K562 (cell line): ENCODE measurements at regions not wholly inside any gene's neighbourhood (a gene's known extent, or its start where the extent isn't known, plus 50 kb on each side); places are given as distances from the start of the nearest gene placed in this dataset.
"Not testable (repeated sequence)": the region's sequence is repeated elsewhere in the genome, so short reads cannot be mapped to it uniquely, and the experiment has no call there.

Source experiments
- BDP1 ChIP-seq: IDR thresholded peaks from 3 replicates; pipeline ENCODE4 v1.6.1; 2011; ENCODE audit not compliant: insufficient read length, insufficient read depth
- CBFA2T2 ChIP-seq: fragments of 450-650 bp; conservative IDR thresholded peaks from 2 replicates; pipeline ENCODE4 v1.6.1; 2017; ENCODE audit warnings: mild to moderate bottlenecking
- CBX5 ChIP-seq: IDR thresholded peaks from 2 replicates; pipeline ENCODE4 v1.6.1; 2014; ENCODE audit warnings: low read depth, borderline replicate concordance
- ETS2 ChIP-seq: IDR thresholded peaks from 2 replicates; pipeline ENCODE4 v1.6.1; 2016; ENCODE audit warnings: borderline replicate concordance, missing genetic modification characterization, mild to moderate bottlenecking, moderate library complexity, missing compliant biosample characterization; ENCODE audit not compliant: poor library complexity, severe bottlenecking
- HDAC3 ChIP-seq: fragments of 450-650 bp; IDR thresholded peaks from 2 replicates; pipeline ENCODE4 v1.6.1; 2018; ENCODE audit warnings: borderline replicate concordance, mild to moderate bottlenecking, moderate library complexity; ENCODE audit not compliant: partially characterized antibody
- SMAD1 ChIP-seq: fragments of 150-350 bp; IDR thresholded peaks from 2 replicates; pipeline ENCODE4 v1.6.1; 2014; ENCODE audit warnings: low read length, low read depth; ENCODE audit not compliant: partially characterized antibody
- TCF7 ChIP-seq: sonication (generic); IDR thresholded peaks from 2 replicates; pipeline ENCODE4 v1.6.1; 2016; ENCODE audit warnings: antibody characterized with exemption, borderline replicate concordance
- ZNF274 ChIP-seq: IDR thresholded peaks from 2 replicates; pipeline ENCODE4 v1.6.1; 2011; ENCODE audit warnings: low read depth, mild to moderate bottlenecking, low read length, moderate library complexity, borderline replicate concordance
- ZNF57 ChIP-seq: fragments of 450-650 bp; formaldehyde crosslinking; IDR thresholded peaks from 2 replicates; pipeline ENCODE4 v1.4.0; 2020; ENCODE audit warnings: mild to moderate bottlenecking, moderate library complexity
- ZNF589 ChIP-seq: fragments of 200-800 bp; sonication (Bioruptor generic); IDR thresholded peaks from 2 replicates; pipeline ENCODE4 v1.6.1; 2016; ENCODE audit warnings: low read depth, missing genetic modification characterization, missing compliant biosample characterization
- TF ChIP-seq, protein P1 (sequence below): sonication (generic); formaldehyde crosslinking; IDR thresholded peaks from 2 replicates; pipeline ENCODE4 v1.8.1; 2023; ENCODE audit warnings: mild to moderate bottlenecking, missing genetic modification reagents
- TF ChIP-seq, protein P2 (sequence below): sonication (generic); formaldehyde crosslinking; IDR thresholded peaks from 2 replicates; pipeline ENCODE4 v1.8.1; 2023; ENCODE audit warnings: mild to moderate bottlenecking, missing genetic modification reagents
- TF ChIP-seq, protein P3 (sequence below), 3 experiments: IDR thresholded peaks in 2 of 3; conservative IDR thresholded peaks in 1 of 3; 2 replicates each; pipeline ENCODE4 v1.5.1; 2011 to 2012; ENCODE audit warnings: low read length in 3 of 3, mild to moderate bottlenecking in 3 of 3, control low read depth in 2 of 3, improper control_type of control experiment in 1 of 3, inconsistent platforms in 1 of 3, low read depth in 1 of 3, mixed read lengths in 1 of 3, moderate library complexity in 1 of 3; ENCODE audit not compliant: insufficient read depth in 2 of 3
- TF ChIP-seq, protein P4 (sequence below): fragments of 450-650 bp; formaldehyde crosslinking; IDR thresholded peaks from 2 replicates; pipeline ENCODE4 v1.4.0; 2022; ENCODE audit warnings: missing genetic modification characterization

DNA sequence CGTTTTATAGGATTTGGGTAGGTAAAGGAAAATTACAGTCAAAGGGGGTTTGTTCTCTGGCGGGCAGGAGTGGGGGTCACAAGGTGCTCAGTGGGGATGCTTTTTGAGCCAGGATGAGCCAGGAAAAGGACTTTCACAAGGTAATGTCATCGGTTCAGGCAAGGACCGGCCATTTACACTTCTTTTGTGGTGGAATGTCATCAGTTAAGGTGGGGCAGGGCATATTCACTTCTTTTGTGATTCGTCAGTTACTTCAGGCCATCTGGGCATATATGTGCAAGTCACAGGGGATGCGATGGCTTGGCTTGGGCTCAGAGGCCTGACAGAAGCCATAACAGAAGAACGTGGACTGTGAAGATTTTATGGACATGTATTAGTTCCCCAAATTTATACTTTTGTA, 65.6 kb upstream of the SRD5A3 start:
- TF ChIP-seq ZNF274; BDP1; ZNF57 (CRISPR knock-in tag); TCF7; CBFA2T2; SMAD1; CBX5; ETS2; HDAC3; ZNF589: not testable (repeated sequence)
- TF ChIP-seq, protein P1, sequence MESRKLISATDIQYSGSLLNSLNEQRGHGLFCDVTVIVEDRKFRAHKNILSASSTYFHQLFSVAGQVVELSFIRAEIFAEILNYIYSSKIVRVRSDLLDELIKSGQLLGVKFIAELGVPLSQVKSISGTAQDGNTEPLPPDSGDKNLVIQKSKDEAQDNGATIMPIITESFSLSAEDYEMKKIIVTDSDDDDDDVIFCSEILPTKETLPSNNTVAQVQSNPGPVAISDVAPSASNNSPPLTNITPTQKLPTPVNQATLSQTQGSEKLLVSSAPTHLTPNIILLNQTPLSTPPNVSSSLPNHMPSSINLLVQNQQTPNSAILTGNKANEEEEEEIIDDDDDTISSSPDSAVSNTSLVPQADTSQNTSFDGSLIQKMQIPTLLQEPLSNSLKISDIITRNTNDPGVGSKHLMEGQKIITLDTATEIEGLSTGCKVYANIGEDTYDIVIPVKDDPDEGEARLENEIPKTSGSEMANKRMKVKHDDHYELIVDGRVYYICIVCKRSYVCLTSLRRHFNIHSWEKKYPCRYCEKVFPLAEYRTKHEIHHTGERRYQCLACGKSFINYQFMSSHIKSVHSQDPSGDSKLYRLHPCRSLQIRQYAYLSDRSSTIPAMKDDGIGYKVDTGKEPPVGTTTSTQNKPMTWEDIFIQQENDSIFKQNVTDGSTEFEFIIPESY (CRISPR knock-in tag) = not testable (repeated sequence)
- TF ChIP-seq, protein P2, sequence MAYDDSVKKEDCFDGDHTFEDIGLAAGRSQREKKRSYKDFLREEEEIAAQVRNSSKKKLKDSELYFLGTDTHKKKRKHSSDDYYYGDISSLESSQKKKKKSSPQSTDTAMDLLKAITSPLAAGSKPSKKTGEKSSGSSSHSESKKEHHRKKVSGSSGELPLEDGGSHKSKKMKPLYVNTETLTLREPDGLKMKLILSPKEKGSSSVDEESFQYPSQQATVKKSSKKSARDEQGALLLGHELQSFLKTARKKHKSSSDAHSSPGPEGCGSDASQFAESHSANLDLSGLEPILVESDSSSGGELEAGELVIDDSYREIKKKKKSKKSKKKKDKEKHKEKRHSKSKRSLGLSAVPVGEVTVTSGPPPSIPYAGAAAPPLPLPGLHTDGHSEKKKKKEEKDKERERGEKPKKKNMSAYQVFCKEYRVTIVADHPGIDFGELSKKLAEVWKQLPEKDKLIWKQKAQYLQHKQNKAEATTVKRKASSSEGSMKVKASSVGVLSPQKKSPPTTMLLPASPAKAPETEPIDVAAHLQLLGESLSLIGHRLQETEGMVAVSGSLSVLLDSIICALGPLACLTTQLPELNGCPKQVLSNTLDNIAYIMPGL (CRISPR knock-in tag) = not testable (repeated sequence)
- TF ChIP-seq, protein P3, sequence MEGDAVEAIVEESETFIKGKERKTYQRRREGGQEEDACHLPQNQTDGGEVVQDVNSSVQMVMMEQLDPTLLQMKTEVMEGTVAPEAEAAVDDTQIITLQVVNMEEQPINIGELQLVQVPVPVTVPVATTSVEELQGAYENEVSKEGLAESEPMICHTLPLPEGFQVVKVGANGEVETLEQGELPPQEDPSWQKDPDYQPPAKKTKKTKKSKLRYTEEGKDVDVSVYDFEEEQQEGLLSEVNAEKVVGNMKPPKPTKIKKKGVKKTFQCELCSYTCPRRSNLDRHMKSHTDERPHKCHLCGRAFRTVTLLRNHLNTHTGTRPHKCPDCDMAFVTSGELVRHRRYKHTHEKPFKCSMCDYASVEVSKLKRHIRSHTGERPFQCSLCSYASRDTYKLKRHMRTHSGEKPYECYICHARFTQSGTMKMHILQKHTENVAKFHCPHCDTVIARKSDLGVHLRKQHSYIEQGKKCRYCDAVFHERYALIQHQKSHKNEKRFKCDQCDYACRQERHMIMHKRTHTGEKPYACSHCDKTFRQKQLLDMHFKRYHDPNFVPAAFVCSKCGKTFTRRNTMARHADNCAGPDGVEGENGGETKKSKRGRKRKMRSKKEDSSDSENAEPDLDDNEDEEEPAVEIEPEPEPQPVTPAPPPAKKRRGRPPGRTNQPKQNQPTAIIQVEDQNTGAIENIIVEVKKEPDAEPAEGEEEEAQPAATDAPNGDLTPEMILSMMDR (IDR thresholded peaks at IDR 0.05 in 2 of 3, conservative IDR thresholded peaks at IDR 0.05 in 1 of 3; ENCODE audit: insufficient read depth in 2 of 3, low read depth in 1 of 3, low read length in 3 of 3) = not testable (repeated sequence)
- TF ChIP-seq, protein P4, sequence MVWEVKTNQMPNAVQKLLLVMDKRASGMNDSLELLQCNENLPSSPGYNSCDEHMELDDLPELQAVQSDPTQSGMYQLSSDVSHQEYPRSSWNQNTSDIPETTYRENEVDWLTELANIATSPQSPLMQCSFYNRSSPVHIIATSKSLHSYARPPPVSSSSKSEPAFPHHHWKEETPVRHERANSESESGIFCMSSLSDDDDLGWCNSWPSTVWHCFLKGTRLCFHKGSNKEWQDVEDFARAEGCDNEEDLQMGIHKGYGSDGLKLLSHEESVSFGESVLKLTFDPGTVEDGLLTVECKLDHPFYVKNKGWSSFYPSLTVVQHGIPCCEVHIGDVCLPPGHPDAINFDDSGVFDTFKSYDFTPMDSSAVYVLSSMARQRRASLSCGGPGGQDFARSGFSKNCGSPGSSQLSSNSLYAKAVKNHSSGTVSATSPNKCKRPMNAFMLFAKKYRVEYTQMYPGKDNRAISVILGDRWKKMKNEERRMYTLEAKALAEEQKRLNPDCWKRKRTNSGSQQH (CRISPR knock-in tag) = not testable (repeated sequence)
